PC-3 (cell line): ENCODE measurements at regions not wholly inside any gene's neighbourhood (a gene's known extent, or its start where the extent isn't known, plus 50 kb on each side); places are given as distances from the start of the nearest gene placed in this dataset.

Source experiments
- ATAC-seq: fragments of 200-7000 bp; cut with Tn5 transposase; 2 replicates; pipeline ENCODE4 v1.9.1; 2020; ENCODE audit warnings: mild to moderate bottlenecking, moderate library complexity
- BruUV-seq: library from RNA; stranded (reverse); fragments of 400-500 nt; replicated peaks from 2 replicates; lab custom pipeline; 2021; lab: Mats Ljungman, UMichigan
- CTCF ChIA-PET: fragments of 300-600 bp; sonication (Branson Sonifier 250); formaldehyde crosslinking; loops from one replicate; lab custom pipeline; 2022; ENCODE audit warnings: antibody characterized with exemption; lab: Charles Lee
- POLR2A ChIA-PET: fragments of 300-600 bp; sonication (Branson Sonifier 250); formaldehyde crosslinking; loops from one replicate; lab custom pipeline; 2022; ENCODE audit warnings: antibody characterized with exemption; ENCODE audit not compliant: unreplicated experiment; lab: Charles Lee
- DNase-seq: peaks from one replicate; pipeline ENCODE4 v3.0.0-alpha.2; 2015
- H2AFZ ChIP-seq: fragments of 300-600 bp; sonication (generic); 2 replicates; pipeline ENCODE4 v1.6.0; 2016; ENCODE audit warnings: antibody characterized with exemption, low read length
- H3F3A ChIP-seq: fragments of 300-600 bp; sonication (generic); one replicate; pipeline ENCODE4 v1.6.0; 2017; ENCODE audit warnings: antibody characterized with exemption, low read length, control low read depth, mild to moderate bottlenecking; ENCODE audit not compliant: unreplicated experiment
- H3K27ac ChIP-seq: fragments of 300-600 bp; sonication (generic); 2 replicates; pipeline ENCODE4 v1.5.1; 2016; ENCODE audit warnings: mild to moderate bottlenecking, low read length
- H3K27me3 ChIP-seq: fragments of 300-600 bp; sonication (generic); 2 replicates; pipeline ENCODE4 v1.6.1; 2016; ENCODE audit warnings: low read length, mixed read lengths
- H3K36me3 ChIP-seq: fragments of 300-600 bp; sonication (generic); 2 replicates; pipeline ENCODE4 v1.6.1; 2016; ENCODE audit warnings: low read depth, mixed run types, low read length, mixed read lengths
- H3K4me1 ChIP-seq: fragments of 300-600 bp; sonication (generic); 2 replicates; pipeline ENCODE4 v1.5.1; 2016; ENCODE audit warnings: low read length; ENCODE audit not compliant: insufficient read depth
- H3K4me2 ChIP-seq: fragments of 300-600 bp; sonication (generic); 2 replicates; pipeline ENCODE4 v1.6.0; 2016; ENCODE audit warnings: low read length
- H3K4me3 ChIP-seq: fragments of 300-600 bp; sonication (generic); 2 replicates; pipeline ENCODE4 v1.5.1; 2016; ENCODE audit warnings: mild to moderate bottlenecking, low read length, mixed read lengths
- H3K79me2 ChIP-seq: fragments of 300-600 bp; sonication (generic); 2 replicates; pipeline ENCODE4 v1.6.1; 2017; ENCODE audit warnings: low read length, mixed read lengths
- H3K9ac ChIP-seq: fragments of 300-600 bp; sonication (generic); 2 replicates; pipeline ENCODE4 v1.6.0; 2016; ENCODE audit warnings: mild to moderate bottlenecking, low read length
- H3K9me2 ChIP-seq: fragments of 300-600 bp; sonication (generic); replicated peaks from 2 replicates; pipeline ENCODE4 v1.6.1; 2016; ENCODE audit warnings: mixed run types, low read length, mixed read lengths
- H3K9me3 ChIP-seq: fragments of 300-600 bp; sonication (generic); 2 replicates; pipeline ENCODE4 v1.6.1; 2016; ENCODE audit warnings: low read length, mixed read lengths
- H4K20me1 ChIP-seq: fragments of 300-600 bp; sonication (generic); 2 replicates; pipeline ENCODE4 v1.6.1; 2016; ENCODE audit warnings: low read length, mixed read lengths
- CTCF ChIP-seq: fragments of 300-600 bp; sonication (generic); conservative IDR thresholded peaks from 2 replicates; pipeline ENCODE4 v1.5.1; 2017; ENCODE audit warnings: antibody characterized with exemption, low read depth, mild to moderate bottlenecking, low read length
- EZH2 ChIP-seq: fragments of 300-600 bp; sonication (generic); IDR thresholded peaks from one replicate; pipeline ENCODE4 v1.6.1; 2017; ENCODE audit warnings: antibody characterized with exemption, mild to moderate bottlenecking, low read length; ENCODE audit not compliant: unreplicated experiment
- EZH2phosphoT487 ChIP-seq: fragments of 300-600 bp; sonication (generic); IDR thresholded peaks from 2 replicates; pipeline ENCODE4 v1.6.1; 2018; ENCODE audit warnings: mild to moderate bottlenecking, antibody characterized with exemption, low read length, borderline replicate concordance
- intact Hi-C: fragments of 100-400 bp; cut with micrococcal nuclease; formaldehyde crosslinking; loops from 2 replicates; pipeline ENCODE4 v1.9.0; 2023

- CTCF ChIA-PET, result no interaction called here
- BruUV-seq, result no TSS peak
- no peak for TF ChIP-seq EZH2phosphoT487
- TF ChIP-seq EZH2, result no peak
- no peak for TF ChIP-seq CTCF
Measured at GRCh38 chr22:44613196-44613595, 88.8 kb upstream of the PRR5 start.

GRCh38 chr22:44611880-44612496 is 90.0 kb upstream of the PRR5 start:
- no TSS peak for BruUV-seq
- no peak for ATAC-seq
- H3K9me2 ChIP-seq, result no peaks in the 10 kb centered on the region
- POLR2A ChIA-PET, result interaction anchor here (0.6 kb wide), 1 partner anchor 10 kb away, joined by 3 read pairs; no protein-coding TSS in a partner anchor
- no peaks in the 10 kb centered on the region for H3K4me1 ChIP-seq
- H3F3A ChIP-seq, result no peaks in the 10 kb centered on the region
- H3K27ac ChIP-seq, result no peak overlapping the region
- no peak for DNase-seq
- intact Hi-C loops, result no loop called here
- no peak overlapping the region for H3K4me3 ChIP-seq
- H3K36me3 ChIP-seq, result no peaks in the 10 kb centered on the region
- CTCF ChIA-PET, result no interaction called here
- H2AFZ ChIP-seq, result no peak overlapping the region
- no peaks in the 10 kb centered on the region for H4K20me1 ChIP-seq
- no peaks in the 10 kb centered on the region for H3K27me3 ChIP-seq
- 0 out of 2 replicates have a peak, but pooled peaks cover 5% of the 10 kb centered on the region for H3K9me3 ChIP-seq
- TF ChIP-seq EZH2 (no peak), EZH2phosphoT487 (no peak), CTCF (no peak)
- no peak overlapping the region for H3K9ac ChIP-seq
- no peaks in the 10 kb centered on the region for H3K79me2 ChIP-seq
- no peak overlapping the region for H3K4me2 ChIP-seq

More at GRCh38 chr22:44613196-44613595, 88.8 kb upstream of the PRR5 start:
- no peak overlapping the region for H3K9ac ChIP-seq
- no peaks in the 10 kb centered on the region for H3K27me3 ChIP-seq
- POLR2A ChIA-PET, result no interaction called here
- intact Hi-C loops, result no loop called here
- H3K36me3 ChIP-seq, result no peaks in the 10 kb centered on the region
- H3F3A ChIP-seq, result no peaks in the 10 kb centered on the region
- no peak overlapping the region for H3K4me3 ChIP-seq
- H3K27ac ChIP-seq, result no peak overlapping the region
- DNase-seq, result no peak
- no peaks in the 10 kb centered on the region for H3K79me2 ChIP-seq
- H3K9me3 ChIP-seq, result 0 out of 2 replicates have a peak, but pooled peaks cover 5% of the 10 kb centered on the region
- H3K4me2 ChIP-seq, result no peak overlapping the region
- H3K9me2 ChIP-seq, result no peaks in the 10 kb centered on the region
- ATAC-seq, result no peak
- no peak overlapping the region for H2AFZ ChIP-seq
- no peaks in the 10 kb centered on the region for H3K4me1 ChIP-seq
- H4K20me1 ChIP-seq, result no peaks in the 10 kb centered on the region

GRCh38 chr22:44610071-44610470 is 91.9 kb upstream of the PRR5 start:
- CTCF ChIA-PET, result no interaction called here
- BruUV-seq, result no TSS peak

More at GRCh38 chr22:44610071-44610470, 91.9 kb upstream of the PRR5 start:
- Histone ChIP-seq H3K79me2 (no peaks in the 10 kb centered on the region), H3K4me3 (no peak overlapping the region), H3K36me3 (no peaks in the 10 kb centered on the region), H3K9ac (no peak overlapping the region), H3F3A (no peaks in the 10 kb centered on the region), H3K9me3 (0 out of 2 replicates have a peak, but pooled peaks cover 5% of the 10 kb centered on the region), H3K4me1 (no peaks in the 10 kb centered on the region), H3K9me2 (no peaks in the 10 kb centered on the region), H3K27ac (no peak overlapping the region), H3K4me2 (no peak overlapping the region), H3K27me3 (no peaks in the 10 kb centered on the region), H2AFZ (no peak overlapping the region), H4K20me1 (no peaks in the 10 kb centered on the region)
- ATAC-seq (no peak), DNase-seq (no peak)
- intact Hi-C loops, result no loop called here
- POLR2A ChIA-PET, result no interaction called here
- TF ChIP-seq EZH2phosphoT487 (no peak), CTCF (no peak), EZH2 (no peak)
